ENCODE measurements at regions not wholly inside any gene's neighbourhood (a gene's known extent, or its start where the extent isn't known, plus 50 kb on each side); places are given as distances from the start of the nearest gene placed in this dataset.

- TF ChIP-seq CTCF (IDR thresholded peaks at IDR 0.05) (no peak), POLR2A (IDR thresholded peaks at IDR 0.05) (no peak)
Measured at GRCh38 chr5:96520345-96520744, 87.3 kb upstream of the PCSK1 start.

Measured in uterus (tissue), 2 donors.